ENCODE measurements at regions not wholly inside any gene's neighbourhood (a gene's known extent, or its start where the extent isn't known, plus 50 kb on each side); places are given as distances from the start of the nearest gene placed in this dataset.

- no peak overlapping the region for H3K4me3 ChIP-seq (ENCODE audit: low read depth, low read length)
Observed at GRCh38 chr15:70476441-70476840, 286.9 kb downstream of the UACA start.

- H3K4me3 ChIP-seq (ENCODE audit: low read depth, low read length) = no peak overlapping the region
Observed at GRCh38 chr15:70475921-70476320, 287.4 kb downstream of the UACA start.

DNA sequence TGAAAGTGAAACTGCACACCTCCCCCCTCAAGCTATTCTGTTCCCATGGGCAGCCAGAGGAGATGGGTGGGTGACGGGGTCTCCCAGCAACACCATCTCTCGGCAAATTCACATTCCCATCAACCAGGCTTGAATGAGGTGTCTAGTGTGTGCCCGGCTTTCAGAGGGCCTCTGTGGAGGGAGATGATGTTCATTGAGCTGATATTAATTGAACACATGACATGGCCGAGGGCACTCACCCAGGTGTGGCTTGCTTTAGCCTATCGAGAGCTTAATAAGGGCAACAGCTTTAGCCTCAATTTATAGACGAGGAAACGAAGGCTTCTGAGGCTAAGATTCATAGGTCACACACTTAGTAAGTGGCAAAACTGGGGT lies 288.0 kb downstream of the UACA start:
- H3K4me3 ChIP-seq (ENCODE audit: low read depth, low read length) = no peak overlapping the region

DNA sequence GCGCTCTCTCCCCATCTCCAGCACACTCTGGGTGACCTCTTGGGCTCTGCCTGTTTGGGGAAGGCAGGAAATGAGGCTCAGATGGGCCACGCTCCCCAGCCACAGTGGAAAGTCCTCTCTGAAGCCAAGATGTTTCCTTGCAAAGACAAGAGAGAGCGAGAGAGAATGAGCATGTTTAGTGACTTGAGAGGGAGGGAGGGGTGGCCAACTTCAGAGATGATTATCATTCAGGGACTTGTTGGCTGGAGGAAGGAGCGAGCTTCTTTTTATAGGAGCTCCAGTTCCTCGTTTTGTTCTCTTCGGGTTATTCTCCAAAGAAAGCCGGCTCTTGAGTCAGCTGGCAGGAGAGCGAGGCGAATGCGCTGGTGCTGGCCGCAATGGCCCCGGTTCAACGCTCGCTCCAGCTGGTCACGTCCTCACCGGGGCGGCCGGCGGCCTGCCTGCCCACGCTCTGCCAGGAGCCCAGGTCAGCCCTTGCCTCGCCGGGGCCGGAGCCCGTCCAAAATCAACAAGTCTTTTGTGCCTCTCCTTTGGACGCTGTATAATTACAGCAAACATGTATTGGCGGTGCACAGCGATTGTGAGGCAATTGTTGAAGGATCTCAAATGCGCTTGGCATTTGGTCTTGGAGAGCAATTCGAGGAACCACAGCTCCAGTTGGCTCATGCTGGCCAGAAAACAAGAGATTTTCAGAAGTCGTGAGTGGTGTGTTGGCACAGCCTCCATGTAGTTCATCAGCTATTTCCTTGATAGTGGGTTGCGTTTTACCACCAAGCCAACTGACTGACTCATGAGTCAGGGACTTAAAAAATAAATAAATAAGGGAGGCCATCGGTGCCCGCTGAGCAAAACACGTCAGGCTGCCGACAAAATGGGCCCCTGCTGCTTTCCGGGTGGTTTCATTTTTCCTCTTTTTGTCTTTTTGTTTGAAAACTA lies 288.6 kb downstream of the UACA start:
- no peak overlapping the region for H3K4me3 ChIP-seq (ENCODE audit: low read depth, low read length)

DNA sequence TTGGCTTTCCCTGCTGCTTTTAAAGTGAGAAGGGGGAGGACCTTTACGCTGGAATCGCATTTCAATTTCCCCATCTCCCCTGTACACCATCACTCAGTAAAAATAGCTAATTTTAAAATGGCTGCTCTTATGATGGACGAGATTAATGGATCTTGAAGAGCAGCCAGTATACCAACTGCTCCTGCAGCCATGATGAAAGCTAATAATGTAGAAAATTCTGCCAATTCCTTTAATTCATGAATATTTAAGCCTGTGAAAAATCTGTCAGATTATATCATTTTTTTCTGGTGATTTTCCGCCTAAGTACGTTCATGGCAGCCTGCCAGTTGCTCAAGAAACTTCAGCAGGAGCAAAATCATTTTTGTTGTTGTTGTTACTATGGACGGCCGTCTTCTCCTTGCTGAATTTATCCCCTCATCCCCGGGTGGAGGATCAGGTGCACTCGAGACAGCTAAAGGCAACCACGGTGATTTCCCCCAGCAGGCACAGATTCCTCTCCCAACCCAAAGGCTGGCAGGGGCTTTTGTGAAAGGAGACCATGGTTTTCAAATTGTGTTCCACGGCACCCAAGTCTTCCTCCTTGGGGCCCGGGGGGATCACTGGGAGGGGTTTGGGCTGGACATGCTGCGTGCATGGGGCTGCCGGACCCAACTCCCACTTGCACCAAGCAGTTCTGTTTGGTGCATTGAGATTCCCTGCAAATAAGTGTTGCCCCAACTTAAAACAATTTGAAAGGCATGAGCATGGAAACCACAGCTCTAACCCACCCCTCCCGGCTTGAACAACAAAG lies 289.6 kb downstream of the UACA start:
- H3K4me3 ChIP-seq (ENCODE audit: low read depth, low read length) = no peak overlapping the region

- H3K4me3 ChIP-seq (ENCODE audit: low read depth, low read length) = no peak overlapping the region
Observed at GRCh38 chr15:70471517-70471916, 291.8 kb downstream of the UACA start.

DNA sequence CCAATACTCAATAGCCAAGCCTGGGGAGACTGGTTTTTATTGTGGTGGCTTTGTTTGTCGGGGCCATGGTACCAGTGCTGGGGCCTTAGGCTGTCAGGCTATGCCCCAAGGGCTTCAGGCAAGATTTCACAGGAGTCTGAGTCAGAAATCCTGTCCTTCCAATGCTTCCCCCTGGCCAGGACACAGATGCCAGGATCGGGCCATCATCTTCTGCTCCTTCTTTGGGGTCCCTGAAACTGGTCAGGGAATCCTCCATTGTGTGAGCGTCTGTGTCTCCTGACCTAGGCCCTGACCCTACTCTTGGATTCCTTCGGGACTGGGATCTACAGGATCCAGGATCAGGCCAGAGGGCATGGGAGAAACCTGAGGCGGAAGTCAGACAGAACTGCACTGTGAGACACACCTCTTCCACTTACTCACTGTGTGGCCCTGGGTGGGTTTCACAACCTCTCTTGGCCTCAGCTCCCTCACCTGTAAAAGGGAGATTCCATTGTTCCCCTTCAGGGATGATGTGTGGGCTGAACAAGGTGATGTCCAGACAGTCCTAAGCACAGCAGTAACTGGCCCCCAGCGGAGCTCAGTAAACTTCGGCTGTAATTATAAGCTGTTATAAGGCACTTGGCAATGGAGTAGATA lies 292.7 kb downstream of the UACA start:
- no peak overlapping the region for H3K4me3 ChIP-seq (ENCODE audit: low read depth, low read length)

- no peak overlapping the region for H3K4me3 ChIP-seq (ENCODE audit: low read depth, low read length)
Observed at GRCh38 chr15:70469651-70470555, 293.5 kb downstream of the UACA start.

DNA sequence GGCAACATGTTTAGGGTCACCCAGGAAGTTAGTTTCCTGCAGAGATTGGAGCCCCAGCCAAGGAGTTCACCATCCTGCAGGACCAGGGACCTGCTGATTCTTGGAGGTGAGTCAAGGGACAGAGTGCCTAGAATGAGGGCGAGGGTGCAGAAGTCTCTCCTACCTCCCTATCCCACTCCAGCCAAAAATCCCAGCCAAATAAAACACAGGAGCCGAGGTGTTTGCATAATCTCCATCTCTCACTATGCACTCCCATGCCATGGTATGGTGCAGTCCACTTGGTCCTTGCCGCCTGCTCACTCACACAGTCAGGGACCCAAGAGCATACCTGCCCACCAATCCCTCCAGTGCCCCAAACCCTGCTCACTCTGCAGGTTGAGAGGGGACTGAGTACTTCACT lies 294.2 kb downstream of the UACA start:
- no peak overlapping the region for H3K4me3 ChIP-seq (ENCODE audit: low read depth, low read length)

DNA sequence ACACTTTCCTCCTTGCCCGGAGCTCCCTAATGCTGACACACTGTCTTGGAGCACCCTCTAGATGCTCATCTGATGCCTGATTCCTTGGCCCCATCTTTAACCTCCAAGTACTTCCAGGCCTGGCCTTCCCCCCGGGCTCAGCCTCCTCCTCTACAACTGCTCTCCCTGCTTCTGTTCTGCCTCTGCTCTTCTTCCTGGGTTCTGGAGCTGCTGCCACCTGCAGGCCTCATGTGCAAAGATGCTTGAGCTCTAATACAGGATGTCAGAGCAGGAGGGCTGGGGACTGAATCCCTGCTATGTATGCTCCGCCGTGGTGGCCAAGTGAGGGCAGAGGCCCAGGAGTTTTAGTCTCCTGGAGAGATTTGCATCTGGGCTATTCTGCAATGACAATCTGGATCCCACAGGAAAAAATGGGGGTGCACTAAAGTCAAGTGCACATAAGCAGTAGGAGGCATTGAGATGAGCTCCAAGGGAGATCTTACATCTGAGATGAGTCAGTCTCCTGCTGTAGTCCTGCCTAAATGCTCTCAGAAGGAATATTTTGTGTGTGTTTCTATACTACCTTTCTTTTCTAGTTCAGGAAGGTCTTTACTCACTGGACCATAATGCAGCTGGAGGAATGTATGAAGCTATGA lies 296.3 kb downstream of the UACA start:
- H3K4me3 ChIP-seq (ENCODE audit: low read depth, low read length) = no peak overlapping the region

- H3K4me3 ChIP-seq (ENCODE audit: low read depth, low read length) = no peak overlapping the region
Observed at GRCh38 chr15:70466305-70466704, 297.1 kb downstream of the UACA start.

DNA sequence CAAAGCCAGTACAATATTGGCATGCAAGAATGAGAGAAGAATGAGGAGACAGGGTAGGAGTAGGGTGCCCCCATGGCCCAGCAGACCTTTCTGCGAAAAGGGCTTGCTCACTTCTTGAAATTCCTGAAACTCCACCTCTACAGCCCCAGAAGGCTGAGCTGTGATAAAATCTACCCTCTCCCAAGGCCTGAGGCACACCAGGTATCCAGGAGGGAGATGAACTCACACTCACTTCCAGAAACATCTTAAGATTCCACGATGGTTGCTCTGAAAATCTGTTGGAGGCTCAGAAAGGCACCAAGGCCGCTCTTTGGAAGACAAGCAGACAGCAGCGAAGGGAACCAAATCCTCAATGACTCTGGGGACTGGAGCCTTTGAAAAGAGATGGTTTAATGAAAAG lies 297.5 kb downstream of the UACA start:
- H3K4me3 ChIP-seq (ENCODE audit: low read depth, low read length) = no peak overlapping the region

DNA sequence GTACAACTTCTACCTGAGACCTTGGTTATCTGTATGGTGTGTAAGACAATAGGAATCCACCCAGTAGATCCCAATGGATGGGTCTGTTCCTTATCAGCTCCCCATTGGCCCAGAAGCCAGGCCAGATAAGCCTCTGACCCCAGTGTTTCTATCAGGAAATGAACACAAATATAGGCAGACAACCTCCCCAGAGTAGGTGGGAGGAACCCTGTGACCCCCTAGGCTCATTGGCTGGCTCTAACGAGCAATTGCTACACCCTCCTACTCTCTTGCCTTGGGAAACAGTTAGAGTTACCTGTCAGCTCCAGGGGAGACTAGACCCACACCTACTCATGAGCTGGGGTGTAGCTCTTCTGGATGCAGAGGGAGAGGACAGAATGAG lies 299.9 kb downstream of the UACA start:
- no peak overlapping the region for H3K4me3 ChIP-seq (ENCODE audit: low read depth, low read length)

- no peak overlapping the region for H3K4me3 ChIP-seq (ENCODE audit: low read depth, low read length)
Observed at GRCh38 chr15:70461992-70462391, 301.4 kb downstream of the UACA start.

- H3K4me3 ChIP-seq (ENCODE audit: low read depth, low read length) = no peak overlapping the region
Observed at GRCh38 chr15:70461017-70461416, 302.3 kb downstream of the UACA start.

- H3K4me3 ChIP-seq (ENCODE audit: low read depth, low read length) = no peak overlapping the region
Observed at GRCh38 chr15:70459312-70459711, 304.0 kb downstream of the UACA start.

DNA sequence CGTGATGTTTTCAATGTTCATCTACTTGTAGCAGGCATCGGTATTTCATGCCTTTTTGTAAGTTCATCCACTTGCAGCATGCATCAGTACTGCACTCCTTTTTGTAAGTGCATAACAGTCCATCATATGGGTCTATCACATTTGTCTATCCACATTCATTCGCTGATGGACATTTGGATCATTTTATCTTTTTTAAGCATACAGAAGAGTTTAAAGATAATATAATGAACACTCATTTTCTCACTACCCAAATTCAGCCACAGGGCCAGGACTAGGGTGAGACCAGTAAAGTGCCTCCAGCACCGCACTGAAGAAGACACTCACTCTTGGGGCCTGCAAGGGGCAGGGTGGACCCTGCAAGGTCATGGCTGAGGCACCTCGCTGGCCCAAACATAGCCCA lies 309.6 kb downstream of the UACA start:
- H3K4me3 ChIP-seq (ENCODE audit: low read depth, low read length) = no peak overlapping the region

- H3K4me3 ChIP-seq (ENCODE audit: low read depth, low read length) = no peak overlapping the region
Observed at GRCh38 chr15:70453238-70453637, 310.1 kb downstream of the UACA start.

DNA sequence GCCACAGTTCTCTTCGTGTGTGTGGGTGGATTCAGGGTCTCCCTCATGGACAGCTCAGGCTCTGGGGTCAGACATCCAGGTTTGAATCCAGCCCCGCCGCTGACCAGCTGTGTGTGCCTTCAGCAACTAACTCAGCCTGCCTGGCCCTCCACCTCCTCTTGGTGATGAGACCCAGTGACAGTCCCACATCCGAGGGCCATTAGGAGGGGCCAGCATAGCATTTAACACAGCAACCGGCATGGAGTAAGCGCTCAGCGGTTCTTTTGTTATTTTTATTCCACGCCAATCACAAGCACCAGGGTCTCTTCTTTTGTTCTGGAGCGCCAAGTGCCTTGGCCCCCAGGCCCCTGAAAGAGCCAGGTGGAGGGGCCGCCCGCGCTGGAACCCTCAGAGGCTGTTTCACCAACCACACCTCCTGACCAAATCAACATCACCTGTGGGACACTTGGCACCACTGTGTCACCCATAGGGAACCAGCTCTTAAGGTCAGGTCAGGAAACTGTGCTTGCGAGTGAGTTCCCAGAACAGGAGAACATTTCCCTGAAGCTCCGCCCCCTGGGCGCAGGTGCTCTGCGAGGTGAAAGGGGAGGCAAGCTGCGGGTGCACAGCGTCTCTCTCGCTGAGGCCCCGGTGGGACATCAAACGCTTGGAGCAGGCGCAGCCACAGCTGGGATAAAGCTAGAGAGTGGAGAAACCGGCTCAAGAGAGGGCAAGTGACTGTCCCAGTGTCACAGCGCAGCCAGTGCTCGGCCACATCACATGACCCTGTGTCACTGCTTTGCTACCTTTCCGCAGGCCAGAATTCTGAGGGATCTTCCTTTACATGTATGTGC lies 311.3 kb downstream of the UACA start:
- no peak overlapping the region for H3K4me3 ChIP-seq (ENCODE audit: low read depth, low read length)

DNA sequence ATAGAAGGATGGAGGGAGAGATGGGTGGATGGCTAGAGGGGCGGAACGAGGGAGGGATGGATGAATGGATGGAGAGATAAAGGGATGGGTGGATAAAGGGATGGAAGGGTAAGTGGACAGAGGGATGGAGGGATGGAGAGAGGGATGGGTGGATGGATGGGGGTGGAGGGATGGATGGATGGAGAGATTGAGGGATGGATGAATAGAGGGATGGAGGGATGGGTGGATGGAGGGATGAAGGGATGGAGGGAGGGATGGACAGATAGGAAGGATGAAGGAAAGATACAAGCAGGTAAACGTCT lies 313.3 kb downstream of the UACA start:
- H3K4me3 ChIP-seq (ENCODE audit: low read depth, low read length) = no peak overlapping the region

All from iPS-11a (cell line).